SW480 (cell line): ENCODE measurements at regions not wholly inside any gene's neighbourhood (a gene's known extent, or its start where the extent isn't known, plus 50 kb on each side); places are given as distances from the start of the nearest gene placed in this dataset.
"Not testable (repeated sequence)": the region's sequence is repeated elsewhere in the genome, so short reads cannot be mapped to it uniquely, and the experiment has no call there.

Source experiments
- DNase-seq: peaks from one replicate; pipeline ENCODE4 v3.0.0-alpha.2; 2016; ENCODE audit warnings: low spot score

DNA sequence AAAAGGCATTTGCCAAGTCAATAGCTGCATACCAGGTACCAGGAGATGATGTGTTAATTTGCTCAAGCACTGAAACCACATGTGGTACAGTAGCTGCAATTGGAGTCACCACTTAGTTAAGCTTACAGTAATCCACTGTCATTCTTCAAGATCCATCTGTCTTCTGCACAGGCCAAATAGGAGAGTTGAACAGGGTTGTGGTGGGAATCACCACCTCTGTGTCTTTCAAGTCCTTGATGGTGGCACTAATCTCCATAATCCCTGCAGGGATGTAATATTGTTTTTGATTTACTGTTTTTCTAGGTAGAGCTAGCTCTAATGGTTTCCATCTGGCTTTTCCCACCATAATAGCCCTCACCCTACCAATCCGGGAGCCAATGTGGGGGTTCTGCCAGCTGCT is 91.9 kb downstream of the FCRL5 start:
- no peak for DNase-seq

DNA sequence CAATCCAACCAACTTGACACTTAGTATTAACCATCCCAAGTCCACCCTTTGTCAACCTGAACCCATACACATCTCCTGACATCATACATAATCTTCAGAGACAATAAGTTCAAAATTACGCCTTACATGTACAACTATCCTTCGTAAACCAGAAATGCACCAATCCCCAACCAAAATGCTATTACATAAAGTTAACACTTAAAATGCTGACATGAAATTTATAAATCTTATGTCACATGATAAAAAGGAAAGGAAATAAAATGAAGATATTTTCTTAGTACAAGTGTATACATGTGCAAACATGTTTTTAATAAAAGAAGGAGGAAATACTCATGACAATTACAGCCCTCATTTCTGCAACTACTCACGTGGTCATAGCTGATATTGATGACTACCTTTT is 95.0 kb downstream of the FCRL5 start:
- DNase-seq: no peak

DNA sequence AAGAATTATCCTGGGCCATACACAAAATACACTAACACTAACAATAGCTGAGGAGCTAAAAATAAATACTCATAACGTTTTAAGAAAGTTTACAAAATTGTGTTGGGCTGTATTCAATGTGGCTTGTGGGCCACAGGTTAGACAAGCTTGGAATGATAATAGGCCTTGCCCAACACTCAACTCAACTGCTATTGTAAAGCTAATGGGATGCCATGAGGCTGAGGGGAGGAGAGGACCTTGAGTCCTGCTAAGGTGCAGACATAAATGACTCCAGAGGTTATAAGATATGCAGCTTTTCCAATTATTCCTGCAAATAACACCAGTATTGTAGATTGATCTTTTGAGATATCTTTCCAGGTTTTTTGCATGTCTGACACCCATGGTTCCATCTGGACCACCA is 97.0 kb downstream of the FCRL5 start:
- DNase-seq: no peak

DNA sequence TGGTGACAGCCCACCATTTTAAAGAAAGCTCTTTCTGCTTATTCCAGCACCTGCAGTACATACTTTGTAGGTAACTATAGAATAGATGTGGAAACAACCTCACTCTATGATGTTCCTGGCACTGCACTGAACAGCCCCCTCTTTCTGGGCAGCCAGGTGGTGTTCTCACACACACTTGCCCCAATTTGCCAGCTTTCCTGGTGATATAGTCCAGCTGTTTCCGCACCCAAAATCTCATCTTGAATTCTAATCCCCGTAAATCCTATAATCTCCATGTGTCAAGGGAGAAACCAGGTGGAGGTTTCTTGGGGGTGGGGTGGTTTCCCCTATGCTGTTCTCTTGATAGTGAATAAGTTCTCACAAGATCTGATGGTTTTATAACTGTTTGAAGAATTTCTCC is 102.2 kb downstream of the FCRL5 start:
- DNase-seq: no peak

DNA sequence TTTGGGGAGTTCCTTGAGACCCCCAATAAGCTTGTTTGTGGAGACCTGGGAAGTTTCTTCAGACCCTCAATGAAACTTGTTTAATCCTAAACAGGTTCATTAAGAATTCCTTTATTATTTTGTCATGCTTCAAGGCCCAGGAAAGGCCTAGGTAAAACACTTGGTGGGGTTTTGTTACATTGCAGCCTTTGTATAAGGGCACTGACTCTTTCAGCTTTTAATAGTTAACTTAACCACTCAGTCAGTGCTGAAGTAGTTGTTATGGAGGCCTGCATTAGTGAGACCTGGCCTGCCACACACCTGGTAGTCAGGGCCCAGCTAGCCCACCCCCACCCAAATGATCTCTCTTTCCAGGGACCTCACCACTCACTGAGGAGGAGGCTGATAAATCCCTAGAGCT is 103.7 kb downstream of the FCRL5 start:
- DNase-seq: no peak

DNA sequence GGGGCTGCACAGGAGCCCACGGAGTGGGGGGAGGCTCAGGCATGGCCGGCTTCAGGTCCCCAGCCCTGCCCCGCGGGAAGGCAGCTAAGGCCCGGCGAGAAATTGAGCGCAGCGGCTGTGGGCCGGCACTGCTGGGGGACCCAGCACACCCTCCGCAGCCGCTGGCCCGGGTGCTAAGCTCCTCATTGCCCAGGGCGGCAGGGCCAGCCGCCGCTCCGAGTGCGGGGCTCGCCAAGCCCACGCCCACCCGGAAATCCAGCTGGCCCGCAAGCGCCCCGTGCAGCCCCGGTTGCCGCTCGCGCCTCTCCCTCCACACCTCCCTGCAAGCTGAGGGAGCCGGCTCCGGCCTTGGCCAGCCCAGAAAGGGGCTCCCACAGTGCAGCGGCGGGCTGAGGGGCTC is 106.0 kb downstream of the FCRL5 start:
- DNase-seq: not testable (repeated sequence)

DNA sequence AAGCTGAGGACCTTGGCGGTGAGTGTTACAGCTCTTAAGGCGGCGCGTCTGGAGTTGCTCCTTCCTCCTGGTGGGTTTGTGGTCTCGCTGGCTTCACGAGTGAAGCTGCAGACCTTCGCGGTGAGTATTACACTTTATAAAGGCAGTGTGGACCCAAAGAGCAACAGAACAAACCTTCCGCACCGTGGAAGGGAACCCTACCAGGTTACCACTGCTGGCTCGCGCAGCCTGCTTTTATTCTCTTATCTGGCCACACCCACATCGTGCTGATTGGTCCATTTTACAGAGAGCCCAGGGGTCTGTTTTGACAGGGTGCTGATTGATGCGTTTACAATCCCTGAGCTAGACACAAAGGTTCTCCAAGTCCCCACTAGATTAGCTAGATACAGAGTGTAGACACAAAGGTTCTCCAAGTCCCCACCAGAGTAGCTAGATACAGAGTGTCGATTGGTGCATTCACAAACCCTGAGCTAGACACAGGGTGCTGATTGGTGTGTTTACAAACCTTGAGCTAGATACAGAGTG is 106.6 kb downstream of the FCRL5 start:
- not testable (repeated sequence) for DNase-seq

DNA sequence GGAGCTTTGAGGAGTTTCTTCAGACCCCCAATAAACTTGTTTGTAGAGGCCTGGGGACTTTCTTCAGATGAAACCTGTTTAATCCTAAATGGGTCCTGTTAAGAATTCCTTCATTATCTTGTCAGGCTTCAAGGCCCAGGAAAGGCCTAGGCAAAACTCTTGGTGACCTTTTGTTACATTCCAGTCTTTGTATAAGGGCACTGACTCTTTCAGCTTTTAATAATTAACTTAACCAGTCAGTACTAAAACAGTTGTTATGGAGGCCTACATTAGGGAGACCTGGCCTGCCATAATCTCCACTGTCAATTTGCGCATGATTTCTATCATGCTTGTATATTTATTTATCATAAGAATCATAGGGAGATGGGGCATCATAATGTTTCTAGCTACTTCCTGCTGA is 110.2 kb downstream of the FCRL5 start:
- no peak for DNase-seq

DNA sequence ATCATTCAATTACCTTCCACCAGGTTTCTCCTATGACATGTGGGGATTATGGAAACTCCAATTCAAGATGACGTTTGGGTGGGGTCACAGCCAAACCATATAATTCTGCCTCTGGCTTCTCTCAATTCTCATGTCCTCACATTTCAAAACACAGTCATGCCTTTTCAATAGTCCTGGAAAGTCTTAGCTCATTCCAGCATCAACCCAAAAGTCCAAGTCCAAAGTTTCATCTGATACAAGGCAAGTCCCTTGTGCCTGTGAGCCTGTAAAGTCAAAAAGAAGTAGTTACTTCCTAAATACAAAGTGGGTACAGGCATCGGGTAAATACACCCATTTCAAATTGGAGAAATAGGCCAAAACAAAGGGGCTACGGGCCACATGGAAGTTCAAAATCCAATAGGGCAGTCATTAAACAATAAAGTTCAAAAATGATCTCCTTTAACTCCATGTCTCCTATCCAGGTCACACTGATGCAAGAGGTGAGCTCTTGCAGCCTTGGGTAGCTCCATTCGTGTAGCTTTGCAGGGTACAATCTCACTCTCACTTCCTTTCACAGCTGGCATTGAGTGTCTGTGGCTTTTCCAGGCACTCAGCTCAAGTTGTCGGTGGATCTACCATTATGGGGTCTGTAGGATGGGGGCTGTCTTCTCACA is 112.9 kb downstream of the FCRL5 start:
- DNase-seq: no peak

DNA sequence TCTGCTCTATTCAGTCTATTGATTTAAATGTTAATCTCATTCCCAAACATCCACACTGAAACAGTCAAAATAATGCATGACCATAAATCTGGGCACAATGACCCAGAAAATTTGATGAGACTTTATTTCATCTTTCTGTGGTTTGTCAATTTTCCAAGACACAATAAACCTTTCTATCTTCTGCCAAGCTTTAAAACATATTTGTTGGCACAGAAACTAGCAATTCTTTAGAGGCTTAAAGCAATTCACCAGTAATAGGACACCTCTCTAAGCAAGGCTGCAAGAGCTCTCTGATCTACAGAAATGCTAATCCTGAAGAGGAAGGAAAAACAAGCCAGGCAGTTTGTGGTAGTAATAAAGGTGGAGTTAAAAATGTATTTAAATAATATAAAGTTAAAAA is 113.7 kb downstream of the FCRL5 start:
- no peak for DNase-seq

DNA sequence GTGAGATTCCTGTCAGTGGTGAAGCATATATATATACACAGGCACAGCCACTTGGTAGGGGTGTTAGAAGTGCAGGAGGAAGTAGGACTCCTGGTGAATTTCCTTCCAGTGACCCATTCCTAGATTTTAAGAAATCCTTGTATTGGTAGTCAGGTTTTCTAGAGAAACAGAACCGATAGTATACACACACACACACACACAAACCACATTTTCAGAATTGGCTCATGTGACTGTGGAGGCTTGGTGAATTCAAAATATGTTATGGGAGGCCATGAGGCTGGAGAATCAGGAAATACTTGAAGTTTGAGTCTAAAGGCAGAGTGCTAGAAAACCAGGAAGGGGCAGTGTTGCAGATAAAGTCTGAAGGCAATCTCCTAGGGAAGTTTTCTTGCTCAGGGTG is 114.2 kb downstream of the FCRL5 start:
- no peak for DNase-seq

DNA sequence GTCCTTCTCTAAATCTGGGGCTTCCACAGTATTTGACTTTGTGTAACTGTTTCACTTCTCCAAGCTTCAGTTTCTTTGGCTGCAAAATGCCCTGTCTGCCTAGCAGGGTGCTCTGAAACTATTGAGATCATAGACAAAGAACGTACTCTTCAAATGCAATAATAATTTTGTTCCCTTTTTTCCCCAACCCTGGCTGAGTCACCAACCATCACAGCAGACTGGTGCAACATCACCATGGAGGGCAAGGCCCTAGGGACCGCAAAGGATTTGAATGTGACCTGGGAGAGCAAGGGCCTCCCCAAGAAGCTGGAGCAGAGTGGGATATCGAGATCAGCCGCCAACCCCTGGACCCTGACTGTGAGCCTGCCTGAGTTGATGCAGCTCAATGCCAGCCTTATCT is 115.0 kb downstream of the FCRL5 start:
- DNase-seq: no peak

DNA sequence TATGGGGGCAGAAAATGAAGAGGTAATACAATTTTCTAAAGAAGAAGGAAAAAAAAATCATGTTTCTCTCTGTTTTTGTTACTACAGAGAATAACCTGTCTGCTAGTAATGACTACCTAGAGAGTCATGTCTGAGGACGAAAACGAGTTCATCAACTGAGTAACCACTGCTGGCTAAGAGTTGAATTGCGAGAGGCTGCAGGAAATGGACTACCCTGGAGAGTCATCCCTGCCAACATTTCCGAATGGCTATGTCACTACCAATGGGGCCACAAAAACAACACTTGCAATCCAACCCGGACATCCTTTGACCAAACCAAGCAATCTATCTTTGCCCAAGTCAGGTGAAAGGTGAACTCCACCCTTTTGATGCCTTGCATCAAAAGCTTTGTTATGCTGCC is 120.6 kb downstream of the FCRL5 start:
- DNase-seq: no peak

DNA sequence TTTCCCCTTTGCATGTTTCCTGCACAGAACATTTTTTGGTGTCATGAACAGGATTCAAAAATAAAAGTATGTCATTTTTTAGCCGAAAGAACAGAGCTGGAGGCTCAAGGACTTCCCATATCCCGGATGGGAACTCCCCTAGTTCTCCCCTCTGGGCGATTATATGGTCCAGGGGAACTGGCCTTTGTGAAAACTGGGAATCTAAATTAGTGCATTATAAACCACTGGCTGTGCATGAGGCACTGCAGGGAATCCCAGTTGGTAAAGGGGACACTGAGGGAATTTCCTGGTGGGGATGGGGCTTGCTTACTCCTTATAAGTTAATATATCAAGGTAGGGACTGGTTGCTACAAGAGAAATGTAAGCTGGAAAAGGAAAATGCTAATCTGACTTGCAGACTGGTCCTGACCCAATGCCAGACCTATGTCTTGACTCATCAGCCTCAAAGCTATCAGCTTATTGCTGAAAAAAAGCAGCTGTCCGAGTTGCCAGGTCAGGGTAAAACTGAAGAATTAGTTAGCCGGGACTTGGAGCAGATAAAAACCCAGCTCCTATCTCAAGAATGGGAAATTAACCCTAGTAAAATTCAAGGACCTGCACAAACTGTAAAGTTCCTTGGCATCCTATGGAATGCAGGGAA is 122.6 kb downstream of the FCRL5 start:
- no peak for DNase-seq

DNA sequence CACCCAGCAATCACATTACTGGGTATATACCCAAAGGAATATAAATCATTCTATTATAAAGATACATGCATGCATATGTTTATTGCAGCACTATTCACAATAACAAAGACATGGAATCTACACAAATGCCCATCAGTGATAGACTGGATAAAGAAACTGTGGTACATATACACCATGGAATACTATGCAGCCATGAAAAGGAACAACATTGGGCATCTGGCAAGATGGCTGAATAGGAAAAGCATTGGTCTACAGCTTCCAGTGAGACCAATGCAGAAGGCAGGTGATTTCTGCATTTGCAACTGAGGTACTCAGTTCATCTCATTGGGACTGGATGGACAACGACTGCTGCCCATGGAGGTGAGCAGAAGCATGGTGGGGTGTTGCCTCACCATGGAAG is 128.6 kb downstream of the FCRL5 start:
- DNase-seq: not testable (repeated sequence)

DNA sequence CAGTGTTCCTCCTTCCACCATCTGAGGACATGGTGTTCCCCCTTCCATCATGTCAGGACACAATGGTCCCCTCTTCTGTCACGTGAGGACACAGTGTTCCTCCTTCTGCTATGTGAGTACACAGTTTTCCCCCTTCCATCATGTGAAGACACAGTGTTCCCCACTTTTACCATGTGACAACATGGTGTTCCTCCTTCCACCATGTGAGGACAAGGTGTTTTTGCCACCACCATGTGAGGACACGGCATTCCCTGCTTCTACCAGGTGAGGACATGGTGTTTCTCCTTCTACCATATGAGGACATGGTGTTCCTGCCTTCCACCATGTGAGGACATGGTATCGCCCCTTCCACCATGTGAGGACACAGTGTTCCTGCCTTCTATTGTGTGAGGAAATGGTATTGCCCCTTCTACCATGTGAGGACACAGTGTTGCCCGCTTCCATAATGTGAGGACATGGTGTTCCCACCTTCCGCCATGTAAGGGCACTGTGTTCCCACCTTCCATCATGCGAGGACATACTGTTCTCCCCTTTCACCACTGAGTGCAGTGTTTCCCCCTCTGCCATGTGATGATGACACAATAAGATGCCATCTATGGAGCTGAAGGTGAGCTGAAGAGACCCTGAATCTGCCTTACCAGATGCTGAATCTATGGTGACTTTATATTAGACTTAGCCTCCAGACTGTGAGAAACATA is 132.3 kb downstream of the FCRL5 start:
- no peak for DNase-seq

DNA sequence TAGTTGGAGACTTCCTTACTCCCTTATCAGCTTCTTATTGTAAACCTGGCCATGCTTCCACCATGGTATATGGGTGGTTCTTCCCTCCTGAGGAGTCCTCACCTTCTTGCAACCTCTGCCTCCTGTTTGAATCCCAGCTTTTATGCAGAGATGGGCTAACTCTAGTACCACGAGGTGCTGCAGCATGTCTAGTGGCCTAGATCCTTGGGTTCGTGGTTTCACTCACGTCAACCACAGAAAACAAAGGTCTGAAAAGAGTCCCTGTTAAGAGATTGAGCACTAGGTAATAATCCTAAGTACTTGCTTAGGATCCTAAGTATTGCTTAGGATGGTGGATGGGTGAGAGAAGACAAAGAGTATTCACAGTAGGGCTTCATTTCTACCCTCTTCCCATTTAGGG is 133.7 kb downstream of the FCRL5 start:
- no peak for DNase-seq

DNA sequence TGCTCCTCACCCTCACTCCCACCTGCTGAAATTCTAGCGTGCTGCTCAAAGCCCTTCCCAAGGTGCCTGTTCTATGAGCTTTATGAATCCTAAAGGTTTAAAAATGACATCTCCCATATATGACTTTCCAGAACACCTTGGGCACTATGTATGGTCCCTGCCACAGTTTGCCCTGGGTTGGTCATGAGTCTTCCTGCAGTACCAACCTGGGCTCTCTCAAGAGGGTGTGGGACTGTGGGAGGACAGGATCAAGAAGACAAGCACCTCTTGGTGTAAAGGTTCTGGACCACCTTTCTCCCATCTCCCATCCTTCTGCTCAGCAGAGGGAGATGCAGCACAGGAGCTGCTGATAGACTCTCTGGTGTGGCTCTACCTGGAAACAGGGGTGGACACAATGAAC is 134.1 kb downstream of the FCRL5 start:
- DNase-seq: no peak

DNA sequence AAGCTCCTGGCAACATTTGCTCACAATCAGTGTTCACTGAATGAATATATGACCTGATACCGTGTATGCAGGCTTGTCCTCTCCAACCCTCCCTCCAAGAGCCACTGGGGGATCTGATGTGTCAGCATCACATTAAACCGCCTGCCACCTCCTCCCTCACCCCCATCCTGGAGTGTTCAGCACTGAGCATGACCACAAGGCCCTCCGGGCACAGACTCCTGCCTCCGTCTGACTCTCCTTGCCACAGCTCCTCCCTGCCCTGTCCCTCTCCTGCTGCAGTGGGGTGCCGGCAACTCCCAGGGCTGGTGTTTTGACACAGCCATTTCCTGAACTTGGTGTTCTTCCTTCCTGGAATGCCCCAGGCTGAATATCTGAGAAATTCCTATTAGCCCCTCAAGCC is 136.7 kb downstream of the FCRL5 start:
- DNase-seq: no peak

DNA sequence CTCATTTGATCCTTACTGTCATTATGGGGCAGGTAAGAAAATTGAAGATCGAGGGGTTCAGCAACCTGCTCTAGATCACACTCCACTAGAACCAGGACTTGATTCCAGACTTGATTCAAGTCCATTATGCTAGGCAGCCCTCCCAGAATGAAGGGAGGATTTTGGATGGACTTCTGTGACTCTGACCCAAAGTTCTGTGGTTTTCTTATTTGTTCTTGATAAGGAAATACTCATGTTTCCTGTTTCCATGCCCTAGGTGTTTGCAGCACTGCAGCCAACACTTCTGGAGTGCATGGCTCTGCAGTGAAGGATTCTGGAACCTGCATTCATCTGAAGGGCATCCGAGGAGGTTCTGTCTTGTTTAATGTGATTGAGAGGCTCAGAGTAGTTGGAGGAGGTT is 140.0 kb downstream of the FCRL5 start:
- no peak for DNase-seq

DNA sequence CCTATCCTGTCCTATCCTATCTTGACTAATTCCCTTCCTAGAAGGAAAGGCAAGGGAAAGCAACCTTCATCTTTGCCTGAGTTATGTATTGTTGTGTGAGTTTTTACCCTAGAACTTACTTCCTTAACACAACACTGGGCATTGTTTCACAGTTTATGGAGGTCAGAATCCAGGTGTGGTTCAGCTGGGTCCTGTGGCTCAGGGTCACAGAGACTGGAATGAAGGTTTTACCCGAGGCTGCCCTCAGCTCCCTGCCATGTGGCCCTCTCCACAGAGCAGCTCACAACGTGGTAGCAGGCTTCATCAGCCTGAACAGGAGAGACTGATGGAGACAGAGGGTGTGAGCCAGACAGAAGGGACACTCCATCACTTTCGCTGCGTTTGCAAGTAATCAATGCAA is 140.5 kb downstream of the FCRL5 start:
- DNase-seq: no peak

DNA sequence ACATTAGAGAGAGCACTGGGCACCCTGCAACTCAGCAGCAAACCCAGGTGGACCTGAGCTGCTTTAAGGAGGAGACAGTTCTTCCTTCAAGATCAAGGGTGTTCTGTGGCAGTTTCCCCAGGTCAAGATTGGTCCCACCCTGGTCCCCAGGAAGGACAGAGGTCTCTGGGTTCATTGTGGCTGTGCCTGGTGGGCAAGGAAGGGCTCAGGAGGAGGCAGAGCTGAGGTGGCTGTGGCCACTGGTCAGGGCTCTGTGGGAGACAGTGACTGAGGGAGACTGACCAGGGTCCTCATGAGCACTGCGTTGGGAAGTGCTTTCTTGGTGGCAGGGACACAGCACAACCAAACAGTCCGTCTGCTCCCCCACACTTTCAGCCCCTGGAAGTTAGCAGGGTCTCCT is 141.3 kb downstream of the FCRL5 start:
- DNase-seq: no peak

DNA sequence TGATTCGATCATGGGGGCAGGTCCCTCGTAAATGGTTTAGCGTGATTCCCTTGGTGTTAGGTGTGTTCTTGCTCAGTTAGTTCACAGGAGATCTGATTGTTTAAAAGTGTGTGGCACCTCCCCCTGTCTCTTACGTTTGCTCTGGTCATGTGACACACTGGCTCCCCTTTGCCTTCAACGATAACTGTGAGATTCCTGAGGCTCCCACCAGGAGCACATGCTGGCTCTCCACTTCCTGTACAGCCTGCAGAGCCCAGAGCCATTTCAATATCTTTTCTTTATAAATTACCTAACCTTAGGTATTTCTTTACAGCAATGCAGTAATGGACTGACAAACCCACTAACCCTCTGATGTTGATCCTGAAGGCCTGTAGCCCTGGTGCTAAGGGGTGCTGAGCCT is 141.9 kb downstream of the FCRL5 start:
- DNase-seq: no peak

DNA sequence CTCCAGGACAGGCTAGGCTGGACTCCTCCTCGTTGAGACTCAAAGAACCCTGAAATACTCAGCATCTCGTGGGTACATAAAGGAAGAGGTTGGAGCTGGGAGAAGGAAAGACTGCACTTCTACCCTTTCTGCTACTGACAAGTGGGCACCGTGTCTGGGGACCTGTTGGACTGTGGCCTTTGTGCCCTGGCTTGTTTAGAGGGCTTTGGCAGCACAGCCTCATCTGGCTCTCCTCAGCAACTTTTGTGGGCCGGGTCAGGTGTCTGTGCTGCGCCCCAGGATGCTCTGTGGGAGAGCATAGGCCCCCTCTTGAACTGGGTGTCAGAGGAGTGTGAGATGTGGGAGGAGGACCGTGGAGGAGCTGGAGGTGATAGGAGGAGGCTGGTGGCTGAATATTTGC is 142.4 kb downstream of the FCRL5 start:
- DNase-seq: no peak
